ENCODE measurements at regions not wholly inside any gene's neighbourhood (a gene's known extent, or its start where the extent isn't known, plus 50 kb on each side); places are given as distances from the start of the nearest gene placed in this dataset.

- H3K27ac ChIP-seq = no peak overlapping the region
- no peak overlapping the region for H3K4me3 ChIP-seq
- TF ChIP-seq CTCF (IDR thresholded peaks at IDR 0.05) = no peak
- no peaks in the 10 kb centered on the region for H3K36me3 ChIP-seq
- H3K4me1 ChIP-seq = no peaks in the 10 kb centered on the region
- intact Hi-C loops (cut with DNase I; ENCODE audit: low total_unique reads) = no loop called here
- no peaks in the 10 kb centered on the region for H3K27me3 ChIP-seq
- no peaks in the 10 kb centered on the region for H3K9me3 ChIP-seq
- DNase-seq = no peak
These were observed 1852.9 kb upstream of the PCDH10 start for GRCh38 chr4:131296192-131296591.

- H3K27me3 ChIP-seq = no peaks in the 10 kb centered on the region
- no peaks in the 10 kb centered on the region for H3K36me3 ChIP-seq
- H3K27ac ChIP-seq = no peak overlapping the region
- no peaks in the 10 kb centered on the region for H3K9me3 ChIP-seq
- no peak overlapping the region for H3K4me3 ChIP-seq
- no peaks in the 10 kb centered on the region for H3K4me1 ChIP-seq
- TF ChIP-seq CTCF (IDR thresholded peaks at IDR 0.05) = no peak
- intact Hi-C loops (cut with DNase I; ENCODE audit: low total_unique reads) = no loop called here
- no peak for DNase-seq
These were observed 1847.0 kb upstream of the PCDH10 start for GRCh38 chr4:131302108-131302507.

GRCh38 chr4:131304686-131305085, 1844.4 kb upstream of the PCDH10 start:
- Histone ChIP-seq H3K4me3 (no peak overlapping the region), H3K27ac (no peak overlapping the region), H3K4me1 (no peaks in the 10 kb centered on the region), H3K9me3 (no peaks in the 10 kb centered on the region), H3K36me3 (no peaks in the 10 kb centered on the region), H3K27me3 (no peaks in the 10 kb centered on the region)
- intact Hi-C loops (cut with DNase I; ENCODE audit: low total_unique reads) = no loop called here
- no peak for DNase-seq
- TF ChIP-seq CTCF (IDR thresholded peaks at IDR 0.05) = no peak

- Histone ChIP-seq H3K4me3 (no peak overlapping the region), H3K36me3 (no peaks in the 10 kb centered on the region), H3K9me3 (no peaks in the 10 kb centered on the region), H3K4me1 (no peaks in the 10 kb centered on the region), H3K27ac (no peak overlapping the region), H3K27me3 (no peaks in the 10 kb centered on the region)
- intact Hi-C loops (cut with DNase I; ENCODE audit: low total_unique reads) = no loop called here
- DNase-seq = no peak
- no peak for TF ChIP-seq CTCF (IDR thresholded peaks at IDR 0.05)
These were observed 1839.5 kb upstream of the PCDH10 start for GRCh38 chr4:131309628-131310027.

GRCh38 chr4:131316086-131316485, 1833.0 kb upstream of the PCDH10 start:
- intact Hi-C loops (cut with DNase I; ENCODE audit: low total_unique reads) = no loop called here
- no peaks in the 10 kb centered on the region for H3K36me3 ChIP-seq
- no peaks in the 10 kb centered on the region for H3K9me3 ChIP-seq
- no peak for DNase-seq
- TF ChIP-seq CTCF (IDR thresholded peaks at IDR 0.05) = no peak
- no peak overlapping the region for H3K4me3 ChIP-seq
- H3K27ac ChIP-seq = no peak overlapping the region
- no peaks in the 10 kb centered on the region for H3K27me3 ChIP-seq
- H3K4me1 ChIP-seq = no peaks in the 10 kb centered on the region

GRCh38 chr4:131337936-131338335, 1811.2 kb upstream of the PCDH10 start:
- TF ChIP-seq CTCF (IDR thresholded peaks at IDR 0.05) = no peak
- intact Hi-C loops (cut with DNase I; ENCODE audit: low total_unique reads) = no loop called here
- Histone ChIP-seq H3K27ac (no peak overlapping the region), H3K36me3 (no peaks in the 10 kb centered on the region), H3K9me3 (no peaks in the 10 kb centered on the region), H3K27me3 (no peaks in the 10 kb centered on the region), H3K4me3 (no peak overlapping the region), H3K4me1 (no peaks in the 10 kb centered on the region)
- DNase-seq = no peak
